SIG-M5 treated with dmso at 0.1 percent for 504 hours (cell line): ENCODE measurements at regions not wholly inside any gene's neighbourhood (a gene's known extent, or its start where the extent isn't known, plus 50 kb on each side); places are given as distances from the start of the nearest gene placed in this dataset.
A peak's percentile ranks its signal among the peaks of the same experiment; 100 is the strongest.

Source experiments
- DNase-seq: peaks from one replicate; lab custom pipeline; 2025; ENCODE audit not compliant: unreplicated experiment; lab: John Stamatoyannopoulos, UW

DNA sequence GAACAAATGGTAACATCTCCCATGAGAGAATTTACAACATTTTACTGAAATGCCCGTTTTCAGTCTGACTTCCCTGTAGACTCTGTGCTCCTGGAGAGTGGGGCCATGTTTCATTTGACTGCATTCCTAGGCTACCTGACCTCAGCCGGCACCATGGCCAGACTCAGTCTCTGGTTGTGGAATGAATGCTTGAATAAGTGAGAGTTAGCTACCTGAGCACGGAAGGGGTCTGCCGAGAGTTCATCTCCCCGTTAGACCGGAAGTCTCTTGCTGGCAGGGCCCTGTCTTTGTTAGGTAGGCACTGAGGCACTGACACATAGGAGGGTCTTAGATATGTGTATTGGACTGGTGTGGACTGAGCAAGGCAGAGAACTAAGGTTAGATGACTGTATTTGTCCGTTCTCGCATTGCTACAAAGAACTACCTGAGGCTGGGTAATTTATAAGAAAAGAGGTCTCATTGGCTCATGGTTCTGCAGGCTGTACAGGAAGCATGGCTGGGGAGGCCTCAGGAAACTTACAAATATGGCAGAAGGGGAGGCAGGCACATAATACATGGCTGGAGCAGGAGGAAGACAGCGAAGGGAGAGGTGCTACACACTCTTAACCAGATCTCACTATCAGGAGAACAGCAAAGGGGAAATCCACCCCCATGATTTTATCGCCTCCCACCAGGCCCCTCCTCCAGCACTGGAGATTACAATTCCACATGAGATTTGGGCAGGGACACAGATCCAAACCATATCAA is 271.2 kb downstream of the GLI2 start:
- DNase-seq: no peak

DNA sequence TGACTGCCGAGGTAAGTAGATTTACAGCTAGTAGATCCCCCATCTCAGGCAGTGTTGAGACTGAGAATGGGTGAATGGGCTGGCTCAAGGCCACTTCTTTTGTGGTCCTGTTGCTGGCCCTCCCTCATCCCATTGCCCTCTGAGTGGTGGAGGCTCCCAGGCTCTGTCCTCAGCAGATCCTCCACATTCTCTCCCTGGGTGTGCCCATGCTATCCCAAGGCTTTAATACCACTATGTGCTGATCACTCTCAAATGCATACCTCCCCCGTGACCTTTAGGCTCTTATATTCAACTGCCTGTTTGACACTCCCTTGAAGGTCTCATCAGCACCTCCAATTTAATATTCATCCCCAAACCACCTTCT is 271.8 kb downstream of the GLI2 start:
- no peak for DNase-seq

DNA sequence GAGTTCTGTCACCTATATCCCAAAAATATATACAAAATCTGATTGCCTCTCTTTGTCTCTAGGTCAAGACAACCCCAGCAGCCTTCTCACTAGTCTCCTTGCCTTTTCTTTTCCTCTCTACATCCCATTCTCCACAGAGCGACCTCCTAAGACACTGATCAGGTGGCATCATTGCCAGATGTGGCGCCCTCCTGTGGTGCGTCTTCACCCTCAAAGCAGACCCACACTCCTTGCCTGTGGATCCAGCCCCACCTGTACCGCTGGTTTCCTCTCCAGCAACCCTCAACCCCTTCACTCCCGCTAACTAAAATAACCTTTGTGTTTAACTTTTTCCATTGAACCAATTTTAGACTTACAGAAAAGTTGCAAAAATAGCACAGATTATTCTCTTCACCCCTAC is 273.3 kb downstream of the GLI2 start:
- no peak for DNase-seq

DNA sequence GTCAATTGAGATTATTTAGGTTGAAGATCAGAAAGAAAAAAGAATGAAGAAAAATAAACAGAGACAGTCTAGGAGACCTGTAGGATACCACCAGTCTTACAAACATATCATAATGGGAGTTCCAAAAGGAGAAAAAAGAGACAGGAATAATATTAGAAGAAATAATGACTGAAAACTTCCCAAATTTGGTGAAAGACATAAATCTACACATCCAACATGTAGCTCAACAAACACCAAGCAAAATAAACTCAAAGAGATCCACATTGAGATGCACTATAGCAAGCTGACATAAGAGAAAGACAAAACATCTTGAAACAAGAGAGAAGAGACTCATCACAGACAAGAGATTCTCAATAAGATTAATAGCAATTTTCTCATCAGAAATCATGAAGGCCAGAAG is 274.0 kb downstream of the TFCP2L1 start:
- no peak for DNase-seq

DNA sequence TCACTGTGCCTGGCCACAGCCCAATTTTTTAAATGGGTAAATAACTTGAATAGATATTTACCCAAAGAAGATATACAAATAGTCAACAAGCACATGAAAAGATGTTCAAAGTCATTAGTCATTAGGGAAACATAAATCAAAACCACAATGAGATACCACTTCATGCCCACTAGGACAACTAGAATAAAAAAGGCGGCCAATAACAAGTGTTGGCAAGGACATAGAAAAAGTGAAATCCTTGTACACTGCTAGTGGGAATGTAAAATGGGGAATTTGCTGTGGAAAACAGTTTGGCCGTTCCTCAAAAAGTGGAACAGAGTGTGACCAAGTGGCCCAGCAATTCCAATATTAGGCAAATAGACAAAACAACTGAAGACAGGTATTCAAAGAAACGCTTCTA is 270.1 kb downstream of the TFCP2L1 start:
- no peak for DNase-seq

DNA sequence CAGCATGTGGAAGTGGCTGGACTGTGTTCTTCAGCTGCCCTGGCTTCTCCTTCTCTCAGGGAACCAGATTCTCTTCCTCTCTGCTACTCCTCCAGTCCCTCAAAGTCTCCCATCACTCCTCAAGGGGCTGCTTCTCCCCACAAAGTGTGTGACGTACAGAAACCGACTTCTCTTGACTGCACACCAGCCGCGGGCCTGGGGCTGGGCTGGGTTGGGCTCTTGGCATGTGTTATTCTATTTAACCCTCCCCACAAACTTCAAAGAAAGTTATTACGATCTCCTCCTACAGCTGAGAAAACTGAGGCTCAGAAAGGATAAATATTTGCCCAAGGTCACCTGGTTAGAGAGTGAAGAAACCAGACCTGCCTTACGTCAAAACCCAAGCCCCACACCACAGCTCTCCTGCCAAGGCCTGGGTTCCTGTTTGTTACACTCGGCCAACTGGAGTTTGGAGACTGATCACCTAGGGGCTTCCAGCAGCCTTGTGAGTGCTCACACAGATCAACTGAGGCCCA is 269.0 kb downstream of the TFCP2L1 start:
- no peak for DNase-seq

DNA sequence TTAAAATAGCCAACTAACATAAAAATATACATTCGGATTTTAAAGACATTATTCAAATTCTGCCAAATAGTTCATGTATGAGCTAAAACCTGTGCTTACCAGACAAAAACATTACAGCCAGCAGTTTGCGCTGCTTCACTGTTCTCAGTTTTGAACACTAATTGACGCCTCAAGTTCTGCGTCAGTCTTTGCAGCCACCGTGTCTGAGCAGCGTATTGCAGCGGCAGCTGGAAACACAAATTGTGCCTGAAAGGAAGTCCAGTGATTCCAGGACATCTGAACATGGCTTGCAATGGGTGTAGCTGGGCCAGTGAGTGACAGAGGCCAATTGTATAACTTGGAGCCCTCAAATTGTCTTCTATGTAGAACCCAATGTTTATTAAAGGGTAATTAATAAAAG is 267.6 kb downstream of the TFCP2L1 start:
- DNase-seq: no peak

DNA sequence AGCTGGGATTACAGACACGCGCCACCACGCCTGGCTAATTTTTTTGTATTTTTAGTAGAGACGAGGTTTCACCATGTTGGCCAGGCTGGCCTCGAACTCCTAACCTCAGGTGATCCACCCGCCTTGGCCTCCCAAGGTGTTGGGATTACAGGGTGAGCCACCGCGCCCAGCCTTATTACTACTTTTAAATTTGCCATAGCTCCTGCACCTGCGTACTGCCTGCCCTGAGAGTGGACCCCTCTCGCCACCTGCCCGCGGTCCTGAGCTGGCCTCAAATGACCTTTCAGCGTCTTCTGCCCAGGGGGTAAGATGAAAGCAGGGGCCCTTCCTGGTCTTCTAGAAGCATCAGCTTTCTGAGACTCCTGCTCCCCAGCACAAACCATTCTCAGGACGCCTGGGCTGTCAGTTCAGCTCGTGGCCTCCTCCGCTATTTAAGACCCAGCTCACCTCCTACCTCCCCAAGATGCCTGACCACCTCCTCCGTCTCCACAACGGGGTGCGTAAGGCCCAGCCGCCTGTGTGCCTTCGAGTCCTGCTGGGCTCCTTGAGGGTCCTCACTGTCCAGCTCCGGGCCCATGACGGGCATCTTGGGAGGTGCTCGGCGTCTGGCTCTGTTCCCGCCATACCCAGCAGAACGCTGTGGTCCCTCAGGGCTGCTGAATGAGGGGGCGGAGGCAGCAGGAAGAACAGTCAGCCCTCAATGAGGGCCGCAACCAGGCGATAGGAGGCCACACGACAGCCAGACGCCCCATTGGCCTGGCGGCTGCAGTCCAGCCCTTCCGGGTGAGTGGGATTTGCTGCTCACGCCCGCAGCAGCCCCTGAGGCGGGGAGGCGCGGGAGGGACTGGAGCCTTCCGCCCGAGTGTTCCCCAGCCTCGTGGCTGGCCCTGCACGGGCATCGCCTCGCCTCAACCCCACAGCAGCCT is 266.6 kb downstream of the TFCP2L1 start:
- DNase-seq: no peak

DNA sequence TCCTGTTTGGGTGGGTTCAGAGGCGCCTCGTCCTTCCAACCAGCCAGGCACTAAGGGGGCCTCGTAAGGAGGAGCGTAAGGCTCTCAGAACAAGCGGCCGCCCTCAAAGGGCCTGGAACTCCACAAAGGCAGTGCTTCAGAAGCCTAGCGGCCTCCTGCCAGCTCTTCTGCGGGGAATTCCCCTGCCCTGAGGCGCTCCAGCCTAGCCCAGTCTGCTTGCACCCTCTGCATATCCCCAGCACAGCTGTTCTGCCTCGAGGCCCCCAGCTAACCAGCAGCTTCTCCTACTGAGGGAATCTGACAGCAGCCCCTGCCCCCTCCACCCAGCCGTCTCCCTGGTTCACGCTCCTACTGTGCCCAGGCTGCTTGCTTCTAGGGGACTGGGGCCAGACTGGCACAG is 265.9 kb downstream of the TFCP2L1 start:
- no peak for DNase-seq

DNA sequence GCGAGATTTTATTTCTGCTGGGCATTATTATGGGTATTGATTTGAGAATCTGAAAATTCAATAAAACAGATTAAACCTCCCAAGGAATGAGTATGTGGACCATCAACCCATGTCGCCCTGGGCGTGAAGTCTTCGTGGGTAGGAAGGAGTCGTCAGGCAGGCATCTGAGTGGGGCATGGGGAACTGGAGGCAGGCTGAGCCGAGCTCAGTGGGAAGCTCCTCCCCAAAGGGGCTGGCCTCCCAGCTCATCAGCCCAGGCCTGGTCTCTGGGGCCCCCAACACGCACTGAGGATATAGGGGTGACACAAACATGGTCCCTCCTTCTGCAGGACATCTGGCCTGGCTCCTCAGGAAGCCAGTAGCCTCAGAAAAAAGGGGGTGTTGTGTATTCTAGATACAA is 265.2 kb downstream of the TFCP2L1 start:
- no peak for DNase-seq

DNA sequence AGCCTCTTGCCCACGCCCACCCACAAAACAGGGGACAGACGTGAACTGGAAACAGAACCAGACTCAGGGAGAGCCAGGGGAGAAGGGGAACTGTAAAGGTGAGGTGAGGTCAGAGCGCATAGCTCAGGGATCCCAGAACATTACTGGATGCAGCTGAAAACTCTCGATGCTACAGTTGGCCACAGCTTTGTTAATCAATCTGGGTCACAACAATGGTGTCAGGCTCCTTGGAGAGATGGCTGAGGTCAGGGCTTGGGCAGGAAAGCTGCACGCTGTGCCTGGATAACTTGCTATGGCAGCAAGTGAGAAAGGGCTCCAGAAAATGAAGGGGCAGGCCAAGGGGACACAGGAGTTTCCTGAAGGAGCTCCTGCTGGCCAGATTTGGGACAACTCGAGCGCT is 263.3 kb downstream of the TFCP2L1 start:
- DNase-seq: no peak

DNA sequence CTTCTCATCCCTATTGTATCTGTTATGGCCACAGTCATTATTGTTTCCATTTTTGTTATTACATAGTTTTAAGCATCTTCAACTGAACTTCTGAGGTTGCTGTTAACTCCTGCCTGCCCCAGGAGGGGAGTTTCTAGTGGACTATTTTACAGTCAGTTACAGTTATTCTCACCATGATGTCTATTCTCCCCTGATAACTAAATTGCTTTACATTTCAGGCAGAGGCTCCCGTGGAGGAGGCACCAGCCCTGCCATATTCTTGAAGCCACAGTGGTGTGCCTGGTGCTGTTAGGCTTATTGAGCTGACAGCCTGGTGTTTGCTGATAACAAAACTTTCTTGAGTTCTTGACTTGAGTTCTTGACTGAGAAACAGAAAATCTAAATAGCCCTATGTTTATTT is 256.4 kb downstream of the TFCP2L1 start:
- DNase-seq: no peak

DNA sequence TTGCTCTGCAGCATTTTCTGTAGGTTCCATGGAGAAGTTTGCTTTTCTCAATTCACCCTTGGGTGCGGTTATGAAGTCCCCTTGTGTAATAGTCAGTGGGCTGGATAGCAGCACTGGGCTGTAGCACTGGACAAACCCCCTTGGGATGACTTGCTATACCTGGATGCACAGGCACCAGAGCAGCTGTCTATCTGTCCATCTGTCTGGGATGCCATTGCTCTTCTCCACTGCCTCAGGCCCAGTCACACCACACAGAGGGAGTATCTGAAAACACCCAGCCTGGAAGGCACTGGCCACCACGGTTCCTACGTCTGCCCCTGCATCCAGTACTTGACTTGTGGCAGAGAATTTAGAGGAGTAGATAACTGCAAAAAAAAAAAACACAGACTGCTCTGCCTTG is 254.5 kb downstream of the TFCP2L1 start:
- DNase-seq: no peak

DNA sequence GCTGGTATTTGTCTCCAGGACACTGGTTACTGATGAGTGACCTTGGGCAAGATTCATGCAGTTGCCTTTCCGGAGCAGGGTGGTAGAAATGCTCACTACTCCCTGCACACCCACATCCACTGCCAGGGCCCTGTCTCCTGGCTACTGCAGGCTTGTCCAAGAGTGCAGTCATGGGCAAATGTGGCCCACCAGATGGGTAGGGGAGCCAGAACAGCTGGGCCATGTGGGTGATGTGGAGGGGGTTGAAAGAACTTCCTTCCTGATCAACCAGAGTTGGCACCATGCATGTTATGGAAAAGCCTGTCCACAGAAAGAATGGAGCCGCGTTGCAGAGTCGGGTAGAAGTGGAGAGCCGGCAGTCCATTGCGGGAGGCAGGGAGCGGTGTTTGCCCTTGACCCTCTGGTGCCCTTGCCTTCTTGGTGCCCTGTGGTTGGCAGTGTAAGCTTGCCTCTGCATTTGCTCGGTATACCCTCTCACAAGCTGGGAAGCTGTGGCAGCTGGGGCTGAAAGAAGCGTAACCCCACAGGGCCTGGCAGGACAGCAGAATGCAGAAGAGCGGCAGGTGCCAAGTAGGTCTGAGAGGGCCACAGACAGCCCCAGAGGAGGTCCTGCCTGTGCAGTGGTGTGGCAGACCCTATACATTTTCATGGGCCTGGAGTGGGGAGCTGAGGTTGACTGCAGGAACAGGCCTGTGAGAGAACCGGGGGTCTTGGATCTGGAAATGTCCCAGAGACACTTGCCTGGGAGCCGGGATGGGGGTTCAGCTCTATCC is 253.2 kb downstream of the TFCP2L1 start:
- no peak for DNase-seq

DNA sequence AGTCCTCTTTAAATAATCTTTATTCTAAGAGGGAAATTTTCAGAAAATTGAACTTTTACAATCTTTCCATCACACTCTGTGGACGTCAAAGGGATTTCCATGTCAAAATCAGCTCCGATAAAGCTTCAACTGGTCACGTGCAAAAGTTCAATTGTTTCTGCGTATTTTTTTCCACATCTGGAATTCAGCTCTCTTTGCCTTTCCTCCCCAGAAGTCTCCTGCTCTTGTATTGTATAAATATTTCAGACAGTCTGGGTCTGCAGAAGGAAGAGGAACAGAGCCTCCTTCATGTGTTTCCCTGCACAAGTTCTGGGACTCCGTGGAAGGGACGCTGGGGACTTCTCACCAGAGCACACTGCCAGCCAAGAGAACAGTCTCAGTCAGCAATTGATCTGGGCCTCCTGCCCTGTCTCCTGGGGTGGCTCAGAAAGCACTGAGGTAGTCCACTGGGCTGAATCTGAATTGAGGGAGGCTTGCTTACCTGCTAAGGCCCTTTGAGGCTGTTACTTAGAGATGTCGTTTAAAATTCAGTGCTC is 251.5 kb downstream of the TFCP2L1 start:
- DNase-seq: no peak

DNA sequence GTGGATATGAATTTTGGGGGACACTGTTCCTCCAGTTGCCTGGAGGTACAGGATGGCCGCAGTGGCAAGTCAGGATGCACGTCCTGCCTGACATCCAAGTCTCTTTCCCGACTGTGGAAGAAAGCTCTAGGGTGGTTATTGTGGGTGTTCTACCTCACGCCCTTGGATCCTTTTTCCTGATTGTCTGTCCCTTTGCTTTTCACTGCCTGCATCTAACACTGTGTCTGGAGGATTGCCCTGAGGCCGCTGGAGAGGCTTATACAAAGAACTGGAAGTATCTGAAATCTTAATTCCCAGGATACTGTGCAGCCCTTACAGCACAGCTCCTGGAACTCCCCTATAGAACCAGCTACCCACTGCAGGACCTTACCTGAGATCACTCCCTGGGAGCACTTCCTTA is 250.5 kb downstream of the TFCP2L1 start:
- DNase-seq: no peak

DNA sequence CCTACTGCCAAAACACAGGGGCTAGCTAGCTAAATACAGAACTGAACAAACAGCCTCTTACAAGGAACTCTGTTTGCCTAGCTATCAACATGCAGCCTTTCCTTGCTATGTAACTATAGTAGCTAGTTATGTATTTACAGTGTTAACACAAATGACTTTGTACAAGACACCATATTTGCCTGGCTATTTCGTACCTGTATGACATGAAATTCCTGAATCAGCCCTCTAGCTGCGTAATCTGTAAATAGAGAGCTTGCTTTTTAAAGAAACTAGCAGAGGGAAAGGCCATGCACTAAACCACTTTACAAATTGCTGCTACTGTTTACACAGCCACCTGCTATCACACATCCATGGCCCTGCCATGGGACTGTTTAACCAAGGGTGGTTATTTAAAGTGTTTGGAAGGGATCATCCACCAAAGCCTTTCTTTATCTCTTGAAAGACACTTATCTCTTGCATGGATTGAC is 248.7 kb downstream of the TFCP2L1 start:
- DNase-seq: peak; percentile 64

DNA sequence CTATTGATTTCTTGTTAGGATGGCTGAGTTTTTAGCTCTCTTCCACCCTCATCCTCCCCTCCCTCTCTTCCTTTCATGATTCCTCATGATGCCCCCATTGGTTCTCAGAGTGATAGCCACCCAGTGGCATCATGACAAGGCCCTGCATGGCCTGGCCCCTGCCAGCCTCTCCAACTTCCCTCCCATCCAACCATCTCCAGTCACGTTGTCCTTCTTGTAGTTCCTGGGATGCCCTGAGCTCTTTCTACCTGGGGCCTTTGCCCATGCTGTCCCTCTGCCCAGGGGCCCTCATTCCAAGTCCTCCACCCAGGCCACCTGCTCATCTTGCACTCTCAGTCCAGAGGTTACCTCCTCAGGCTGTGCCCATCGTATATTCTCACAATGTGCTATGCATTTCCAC is 247.5 kb downstream of the TFCP2L1 start:
- no peak for DNase-seq

DNA sequence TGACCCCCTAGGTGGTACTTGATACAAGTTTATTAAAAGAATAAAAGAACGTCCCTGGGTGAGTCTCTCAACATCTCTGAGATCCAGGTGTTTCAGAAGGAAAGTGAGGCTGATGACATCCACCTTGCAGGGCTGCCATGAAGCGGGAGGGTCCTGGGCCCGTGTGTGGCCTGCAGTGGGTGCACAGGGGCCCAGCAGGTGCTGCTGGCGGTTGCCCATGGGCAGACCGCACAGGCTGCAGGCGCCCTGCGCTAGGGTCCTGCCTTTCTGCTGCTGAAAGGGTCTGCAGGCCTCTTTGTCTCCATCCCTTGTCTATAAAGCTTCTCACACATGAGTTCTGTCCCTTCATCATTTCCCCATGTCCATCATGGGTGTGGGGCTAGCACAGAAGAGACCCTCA is 247.0 kb downstream of the TFCP2L1 start:
- no peak for DNase-seq

DNA sequence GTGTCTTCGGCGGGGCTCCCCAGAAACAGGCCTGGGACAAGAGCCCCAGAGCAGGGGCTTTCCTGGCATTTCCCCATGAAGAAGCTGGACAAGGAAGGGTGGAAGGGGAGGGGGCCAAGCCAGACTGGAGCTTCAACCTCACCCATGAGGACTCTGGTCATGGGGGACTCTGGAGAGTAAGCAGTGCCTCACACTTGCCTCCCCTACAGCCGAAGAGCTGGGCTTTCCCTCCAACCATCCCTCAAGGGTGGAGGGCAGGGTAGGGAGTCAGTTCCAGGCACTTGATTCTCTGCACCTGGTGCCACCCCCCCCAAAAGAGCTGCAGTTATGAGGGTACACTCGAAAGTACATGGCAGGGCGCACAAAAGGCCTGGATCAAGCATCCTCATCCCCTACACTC is 246.6 kb downstream of the TFCP2L1 start:
- no peak for DNase-seq
